Liver (tissue), 8 donors: ENCODE measurements at regions not wholly inside any gene's neighbourhood (a gene's known extent, or its start where the extent isn't known, plus 50 kb on each side); places are given as distances from the start of the nearest gene placed in this dataset.

Experiments
- DNase-seq: peaks from one replicate; pipeline ENCODE4 v3.0.0-alpha.2; 2017; ENCODE audit warnings: low spot score
- H3K27ac ChIP-seq, 2 donors: one replicate each; pipeline ENCODE4 v1.7.0; 2013; ENCODE audit warnings: inconsistent platforms in 2 of 2, low read length in 2 of 2, control low read depth in 1 of 2, low read depth in 1 of 2, mild to moderate bottlenecking in 1 of 2
- H3K27me3 ChIP-seq, 4 donors: one replicate each; pipeline versions ENCODE4 v1.6.1 to v1.7.0; 2013; ENCODE audit warnings: low read length in 3 of 4, inconsistent platforms in 1 of 4, mild to moderate bottlenecking in 1 of 4, moderate library complexity in 1 of 4; ENCODE audit not compliant: control insufficient read depth in 4 of 4, insufficient read depth in 4 of 4
- H3K36me3 ChIP-seq, 4 donors: one replicate each; pipeline versions ENCODE4 v1.6.1 to v1.7.0; 2013; ENCODE audit warnings: low read length in 3 of 4, mild to moderate bottlenecking in 3 of 4, low read depth in 1 of 4, moderate library complexity in 1 of 4; ENCODE audit not compliant: control insufficient read depth in 4 of 4, insufficient read depth in 3 of 4
- H3K4me1 ChIP-seq, 4 donors: one replicate each; pipeline versions ENCODE4 v1.6.1 to v1.7.0; 2013; ENCODE audit warnings: low read length in 3 of 4, mild to moderate bottlenecking in 3 of 4, moderate library complexity in 1 of 4; ENCODE audit not compliant: control insufficient read depth in 4 of 4, insufficient read depth in 4 of 4
- H3K4me3 ChIP-seq, 3 donors: one replicate each; pipeline versions ENCODE4 v1.6.1 to v1.7.0; 2013; ENCODE audit warnings: low read length in 3 of 3, control low read depth in 1 of 3, low read depth in 1 of 3, mild to moderate bottlenecking in 1 of 3
- H3K9ac ChIP-seq, 2 donors: one replicate each; pipeline ENCODE4 v1.7.0; 2013; ENCODE audit warnings: low read length in 2 of 2, mild to moderate bottlenecking in 2 of 2, moderate library complexity in 2 of 2, control low read depth in 1 of 2, low read depth in 1 of 2
- H3K9me3 ChIP-seq, 4 donors: one replicate each; pipeline versions ENCODE4 v1.6.1 to v1.7.0; 2013; ENCODE audit warnings: low read length in 3 of 4; ENCODE audit not compliant: control insufficient read depth in 4 of 4
- EGR1 ChIP-seq, 2 donors: IDR thresholded peaks; 2 replicates each; pipeline ENCODE4 v1.6.1; 2016 to 2018; ENCODE audit warnings: antibody characterized with exemption in 2 of 2, low read depth in 2 of 2
- FOXA1 ChIP-seq: IDR thresholded peaks from 2 replicates; pipeline ENCODE4 v1.6.1; 2016; ENCODE audit warnings: antibody characterized with exemption
- FOXA2 ChIP-seq: IDR thresholded peaks from 2 replicates; pipeline ENCODE4 v1.6.1; 2016; ENCODE audit warnings: antibody characterized with exemption
- GABPA ChIP-seq, 2 donors: IDR thresholded peaks in 1 of 2; conservative IDR thresholded peaks in 1 of 2; 2 replicates each; pipeline ENCODE4 v1.6.1; 2016; ENCODE audit warnings: antibody characterized with exemption in 2 of 2, mild to moderate bottlenecking in 1 of 2, moderate library complexity in 1 of 2
- HNF4A ChIP-seq, 2 donors: conservative IDR thresholded peaks; 2 replicates each; pipeline ENCODE4 v1.6.1; 2016; ENCODE audit warnings: antibody characterized with exemption in 2 of 2, mild to moderate bottlenecking in 2 of 2
- HNF4G ChIP-seq: IDR thresholded peaks from 2 replicates; pipeline ENCODE4 v1.6.1; 2016; ENCODE audit warnings: antibody characterized with exemption
- JUND ChIP-seq, 2 donors: IDR thresholded peaks; 2 replicates each; pipeline ENCODE4 v1.6.1; 2016; ENCODE audit warnings: antibody characterized with exemption in 2 of 2
- NR2F2 ChIP-seq: IDR thresholded peaks from 2 replicates; pipeline ENCODE4 v1.6.1; 2016; ENCODE audit warnings: antibody characterized with exemption
- RAD21 ChIP-seq, 2 donors: IDR thresholded peaks; 2 replicates each; pipeline ENCODE4 v1.6.1; 2016; ENCODE audit warnings: antibody characterized with exemption in 2 of 2, mild to moderate bottlenecking in 2 of 2
- SP1 ChIP-seq: IDR thresholded peaks from 2 replicates; pipeline ENCODE4 v1.6.1; 2018; ENCODE audit warnings: antibody characterized with exemption, mild to moderate bottlenecking
- TAF1 ChIP-seq: conservative IDR thresholded peaks from 2 replicates; pipeline ENCODE4 v1.6.1; 2016; ENCODE audit warnings: antibody characterized with exemption, mild to moderate bottlenecking
- YY1 ChIP-seq: IDR thresholded peaks from 2 replicates; pipeline ENCODE4 v1.6.1; 2016; ENCODE audit warnings: antibody characterized with exemption, mild to moderate bottlenecking
- WGBS: extraction: QIAGEN DNeasy Blood & Tissue Kit; methylation state at CpG from one replicate; pipeline ENCODE4 v1.1.7; 2013; 5-methylcytosine and 5-hydroxymethylcytosine counted together
- TF ChIP-seq, protein P1 (sequence below): IDR thresholded peaks from 2 replicates; pipeline ENCODE4 v1.6.1; 2016; ENCODE audit warnings: antibody characterized with exemption
- TF ChIP-seq, protein P2 (sequence below): fragments of 150-350 bp; IDR thresholded peaks from 2 replicates; pipeline ENCODE4 v1.5.1; 2017; ENCODE audit warnings: improper control_type of control experiment, low read depth, low read length; ENCODE audit not compliant: missing input control
- TF ChIP-seq, protein P3 (sequence below): IDR thresholded peaks from 2 replicates; pipeline ENCODE4 v1.6.1; 2016; ENCODE audit warnings: antibody characterized with exemption
- TF ChIP-seq, protein P4 (sequence below): IDR thresholded peaks from 2 replicates; pipeline ENCODE4 v1.6.1; 2016; ENCODE audit warnings: antibody characterized with exemption
- donor health status: healthy.
- donor health status: healthy.
- donor health status: healthy.
- donor health status: healthy.
- donor health status: healthy.

DNA sequence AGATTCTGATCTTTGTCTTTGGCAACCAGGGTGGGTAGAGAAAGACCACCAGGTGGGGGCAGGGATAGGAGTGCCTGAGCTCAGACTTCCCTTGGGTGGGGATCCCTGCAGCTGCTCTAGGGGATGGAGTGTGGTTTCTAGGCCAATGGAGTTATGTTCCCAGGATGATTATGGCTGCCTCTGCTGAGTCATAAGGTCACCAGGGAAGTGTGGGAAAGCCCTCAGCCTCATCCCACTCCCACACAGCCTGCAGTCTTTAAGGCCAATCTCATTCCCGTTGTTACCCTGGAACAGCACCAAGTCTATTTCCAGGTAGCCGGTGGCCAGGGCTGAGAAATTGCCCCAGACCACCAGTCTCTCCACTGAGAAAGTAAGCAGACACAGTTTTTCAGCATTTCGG lies 2269.3 kb upstream of the RAG2 start:
- WGBS: 68% methylated on average over 3 of the region's 3 CpGs
- no peaks in the 10 kb centered on the region for H3K36me3 ChIP-seq
- H3K27me3 ChIP-seq: no peaks in the 10 kb centered on the region
- TF ChIP-seq, protein P1, sequence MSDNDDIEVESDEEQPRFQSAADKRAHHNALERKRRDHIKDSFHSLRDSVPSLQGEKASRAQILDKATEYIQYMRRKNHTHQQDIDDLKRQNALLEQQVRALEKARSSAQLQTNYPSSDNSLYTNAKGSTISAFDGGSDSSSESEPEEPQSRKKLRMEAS: no peak
- TF ChIP-seq RAD21 (IDR thresholded peaks at IDR 0.05) (no peak), YY1 (no peak), NR2F2 (no peak), TAF1 (no peak), SP1 (no peak), HNF4A (conservative IDR thresholded peaks at IDR 0.05) (no peak), FOXA2 (no peak), GABPA (IDR thresholded peaks at IDR 0.05 in 1 of 2, conservative IDR thresholded peaks at IDR 0.05 in 1 of 2) (no peak), EGR1 (IDR thresholded peaks at IDR 0.05; ENCODE audit: low read depth in 2 of 2) (no peak), FOXA1 (no peak)
- TF ChIP-seq, protein P2, sequence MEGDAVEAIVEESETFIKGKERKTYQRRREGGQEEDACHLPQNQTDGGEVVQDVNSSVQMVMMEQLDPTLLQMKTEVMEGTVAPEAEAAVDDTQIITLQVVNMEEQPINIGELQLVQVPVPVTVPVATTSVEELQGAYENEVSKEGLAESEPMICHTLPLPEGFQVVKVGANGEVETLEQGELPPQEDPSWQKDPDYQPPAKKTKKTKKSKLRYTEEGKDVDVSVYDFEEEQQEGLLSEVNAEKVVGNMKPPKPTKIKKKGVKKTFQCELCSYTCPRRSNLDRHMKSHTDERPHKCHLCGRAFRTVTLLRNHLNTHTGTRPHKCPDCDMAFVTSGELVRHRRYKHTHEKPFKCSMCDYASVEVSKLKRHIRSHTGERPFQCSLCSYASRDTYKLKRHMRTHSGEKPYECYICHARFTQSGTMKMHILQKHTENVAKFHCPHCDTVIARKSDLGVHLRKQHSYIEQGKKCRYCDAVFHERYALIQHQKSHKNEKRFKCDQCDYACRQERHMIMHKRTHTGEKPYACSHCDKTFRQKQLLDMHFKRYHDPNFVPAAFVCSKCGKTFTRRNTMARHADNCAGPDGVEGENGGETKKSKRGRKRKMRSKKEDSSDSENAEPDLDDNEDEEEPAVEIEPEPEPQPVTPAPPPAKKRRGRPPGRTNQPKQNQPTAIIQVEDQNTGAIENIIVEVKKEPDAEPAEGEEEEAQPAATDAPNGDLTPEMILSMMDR: no peak
- DNase-seq: no peak
- H3K4me1 ChIP-seq: no peaks in the 10 kb centered on the region
- H3K9ac ChIP-seq: no peak overlapping the region
- no peak overlapping the region for H3K27ac ChIP-seq
- peaks cover 0 to 4% (median 0%) of the 10 kb centered on the region in 4 donors for H3K9me3 ChIP-seq
- H3K4me3 ChIP-seq: no peak overlapping the region

DNA sequence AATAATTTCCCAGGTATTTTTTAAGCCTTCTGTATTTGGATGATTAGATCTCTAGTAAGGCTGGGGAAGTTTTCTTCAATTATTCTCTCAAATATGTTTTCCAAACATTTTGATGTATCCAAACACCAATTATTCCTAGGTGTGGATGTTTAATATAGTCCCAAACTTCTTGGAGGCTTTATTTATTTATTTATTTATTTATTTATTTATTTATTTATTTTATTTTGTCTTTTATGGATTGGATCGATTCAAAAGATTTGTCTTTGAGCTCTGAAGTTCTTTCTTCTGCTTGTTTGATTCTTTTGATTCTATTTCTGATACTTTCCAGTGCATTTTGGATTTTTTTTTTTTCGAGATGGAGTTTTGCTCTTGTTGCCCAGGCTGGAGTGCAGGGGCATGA lies 2267.9 kb upstream of the RAG2 start:
- Histone ChIP-seq H3K9me3 (peaks cover 0 to 4% (median 0%) of the 10 kb centered on the region in 4 donors), H3K9ac (no peak overlapping the region), H3K4me1 (no peaks in the 10 kb centered on the region), H3K36me3 (no peaks in the 10 kb centered on the region), H3K4me3 (no peak overlapping the region), H3K27me3 (no peaks in the 10 kb centered on the region), H3K27ac (no peak overlapping the region)
- whole genome bisulfite sequencing: 66% methylated on average over 2 of the region's 2 CpGs
- TF ChIP-seq RAD21 (IDR thresholded peaks at IDR 0.05) (no peak), EGR1 (IDR thresholded peaks at IDR 0.05; ENCODE audit: low read depth in 2 of 2) (no peak), GABPA (IDR thresholded peaks at IDR 0.05 in 1 of 2, conservative IDR thresholded peaks at IDR 0.05 in 1 of 2) (no peak)
- TF ChIP-seq, protein P1: no peak
- TF ChIP-seq, protein P3, sequence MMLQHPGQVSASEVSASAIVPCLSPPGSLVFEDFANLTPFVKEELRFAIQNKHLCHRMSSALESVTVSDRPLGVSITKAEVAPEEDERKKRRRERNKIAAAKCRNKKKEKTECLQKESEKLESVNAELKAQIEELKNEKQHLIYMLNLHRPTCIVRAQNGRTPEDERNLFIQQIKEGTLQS: no peak
- no peak for DNase-seq

DNA sequence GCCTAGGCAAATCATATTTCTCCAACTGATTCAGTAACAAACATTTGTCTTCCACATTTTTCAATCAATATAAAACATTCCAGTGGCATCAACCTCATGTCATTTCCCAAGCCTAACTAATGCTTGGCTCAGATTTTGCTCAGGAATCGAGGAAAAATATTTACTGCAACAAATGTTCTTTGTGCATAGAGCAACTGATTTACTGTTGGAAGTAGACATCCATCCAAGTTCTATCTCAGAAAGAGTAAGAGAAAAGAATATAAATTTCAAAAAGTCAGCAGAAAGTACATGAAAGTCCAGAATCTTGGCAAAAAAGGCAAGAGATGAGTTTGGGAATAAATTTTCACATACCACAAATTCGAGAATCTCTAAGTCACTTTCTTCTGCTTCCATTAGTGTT lies 2245.0 kb upstream of the RAG2 start:
- Histone ChIP-seq H3K36me3 (no peaks in the 10 kb centered on the region), H3K9ac (no peak overlapping the region), H3K27ac (no peak overlapping the region), H3K9me3 (no peaks in the 10 kb centered on the region), H3K27me3 (no peaks in the 10 kb centered on the region), H3K4me1 (no peaks in the 10 kb centered on the region), H3K4me3 (no peak overlapping the region)
- TF ChIP-seq, protein P3: no peak
- no peak for TF ChIP-seq GABPA (IDR thresholded peaks at IDR 0.05 in 1 of 2, conservative IDR thresholded peaks at IDR 0.05 in 1 of 2)
- TF ChIP-seq JUND (IDR thresholded peaks at IDR 0.05): no peak
- TF ChIP-seq NR2F2: no peak
- TF ChIP-seq, protein P4, sequence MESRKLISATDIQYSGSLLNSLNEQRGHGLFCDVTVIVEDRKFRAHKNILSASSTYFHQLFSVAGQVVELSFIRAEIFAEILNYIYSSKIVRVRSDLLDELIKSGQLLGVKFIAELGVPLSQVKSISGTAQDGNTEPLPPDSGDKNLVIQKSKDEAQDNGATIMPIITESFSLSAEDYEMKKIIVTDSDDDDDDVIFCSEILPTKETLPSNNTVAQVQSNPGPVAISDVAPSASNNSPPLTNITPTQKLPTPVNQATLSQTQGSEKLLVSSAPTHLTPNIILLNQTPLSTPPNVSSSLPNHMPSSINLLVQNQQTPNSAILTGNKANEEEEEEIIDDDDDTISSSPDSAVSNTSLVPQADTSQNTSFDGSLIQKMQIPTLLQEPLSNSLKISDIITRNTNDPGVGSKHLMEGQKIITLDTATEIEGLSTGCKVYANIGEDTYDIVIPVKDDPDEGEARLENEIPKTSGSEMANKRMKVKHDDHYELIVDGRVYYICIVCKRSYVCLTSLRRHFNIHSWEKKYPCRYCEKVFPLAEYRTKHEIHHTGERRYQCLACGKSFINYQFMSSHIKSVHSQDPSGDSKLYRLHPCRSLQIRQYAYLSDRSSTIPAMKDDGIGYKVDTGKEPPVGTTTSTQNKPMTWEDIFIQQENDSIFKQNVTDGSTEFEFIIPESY: no peak
- no peak for TF ChIP-seq HNF4A (conservative IDR thresholded peaks at IDR 0.05)
- no peak for TF ChIP-seq TAF1
- no peak for TF ChIP-seq HNF4G
- WGBS: 55% methylated on average over 2 of the region's 2 CpGs
- DNase-seq: no peak
